ENCODE measurements at regions not wholly inside any gene's neighbourhood (a gene's known extent, or its start where the extent isn't known, plus 50 kb on each side); places are given as distances from the start of the nearest gene placed in this dataset.
"Not testable (repeated sequence)": the region's sequence is repeated elsewhere in the genome, so short reads cannot be mapped to it uniquely, and the experiment has no call there.

DNA sequence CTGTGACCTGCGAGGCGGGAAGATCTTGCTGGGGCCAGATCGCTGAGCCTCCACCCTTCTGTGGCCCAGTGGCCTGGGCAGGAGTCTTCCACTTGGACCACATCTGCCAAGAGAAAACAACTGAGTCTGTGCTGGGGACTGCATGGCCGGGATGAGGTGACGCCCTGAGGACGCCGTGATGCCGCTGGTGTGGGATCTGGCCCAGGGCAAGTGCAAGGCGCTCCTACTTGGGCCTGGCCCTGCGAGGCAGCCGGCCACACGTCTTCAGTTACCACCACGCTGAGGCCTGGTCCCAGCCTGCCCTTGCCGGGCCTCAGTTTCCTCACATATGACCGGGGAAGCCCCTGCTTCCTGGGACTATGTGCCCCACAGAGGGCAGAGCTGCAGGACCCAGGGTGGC is 133.4 kb downstream of the SLC25A46 start:
- TF ChIP-seq, protein P1, sequence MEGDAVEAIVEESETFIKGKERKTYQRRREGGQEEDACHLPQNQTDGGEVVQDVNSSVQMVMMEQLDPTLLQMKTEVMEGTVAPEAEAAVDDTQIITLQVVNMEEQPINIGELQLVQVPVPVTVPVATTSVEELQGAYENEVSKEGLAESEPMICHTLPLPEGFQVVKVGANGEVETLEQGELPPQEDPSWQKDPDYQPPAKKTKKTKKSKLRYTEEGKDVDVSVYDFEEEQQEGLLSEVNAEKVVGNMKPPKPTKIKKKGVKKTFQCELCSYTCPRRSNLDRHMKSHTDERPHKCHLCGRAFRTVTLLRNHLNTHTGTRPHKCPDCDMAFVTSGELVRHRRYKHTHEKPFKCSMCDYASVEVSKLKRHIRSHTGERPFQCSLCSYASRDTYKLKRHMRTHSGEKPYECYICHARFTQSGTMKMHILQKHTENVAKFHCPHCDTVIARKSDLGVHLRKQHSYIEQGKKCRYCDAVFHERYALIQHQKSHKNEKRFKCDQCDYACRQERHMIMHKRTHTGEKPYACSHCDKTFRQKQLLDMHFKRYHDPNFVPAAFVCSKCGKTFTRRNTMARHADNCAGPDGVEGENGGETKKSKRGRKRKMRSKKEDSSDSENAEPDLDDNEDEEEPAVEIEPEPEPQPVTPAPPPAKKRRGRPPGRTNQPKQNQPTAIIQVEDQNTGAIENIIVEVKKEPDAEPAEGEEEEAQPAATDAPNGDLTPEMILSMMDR (IDR thresholded peaks at IDR 0.05; ENCODE audit: low read depth, low read length), result no peak
- TF ChIP-seq, protein P2, sequence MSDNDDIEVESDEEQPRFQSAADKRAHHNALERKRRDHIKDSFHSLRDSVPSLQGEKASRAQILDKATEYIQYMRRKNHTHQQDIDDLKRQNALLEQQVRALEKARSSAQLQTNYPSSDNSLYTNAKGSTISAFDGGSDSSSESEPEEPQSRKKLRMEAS (IDR thresholded peaks at IDR 0.05; ENCODE audit: low read depth, low read length), result no peak
- no peak for TF ChIP-seq POLR2A (IDR thresholded peaks at IDR 0.05; ENCODE audit: extremely low read depth, insufficient read length)
- TF ChIP-seq MYC (IDR thresholded peaks at IDR 0.05; ENCODE audit: low read depth, low read length), result no peak
- DNase-seq (ENCODE audit: low read depth), result no peak
- no peak overlapping the region for H3K4me3 ChIP-seq (ENCODE audit: low read depth, low read length)

DNA sequence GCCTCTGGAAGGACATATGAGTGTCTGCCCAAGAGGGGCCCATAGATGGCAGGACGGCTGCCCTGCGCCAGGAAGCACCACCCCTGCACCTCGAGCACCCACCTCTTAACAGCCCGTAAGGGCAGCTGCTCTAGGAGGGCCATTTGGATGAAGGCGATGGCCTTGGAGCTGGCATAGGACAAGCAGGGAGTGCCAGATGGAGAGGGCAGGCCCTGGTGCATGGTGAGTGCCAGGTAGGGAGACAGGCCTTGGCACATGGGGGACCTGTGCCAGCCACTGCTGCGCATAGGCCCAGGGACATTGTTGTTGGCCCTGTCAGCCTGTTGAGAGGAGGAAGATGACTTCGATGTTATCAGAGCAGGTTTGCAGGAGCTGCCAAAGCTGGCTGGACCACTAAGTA is 134.2 kb downstream of the SLC25A46 start:
- no peak overlapping the region for H3K4me3 ChIP-seq (ENCODE audit: low read depth, low read length)
- TF ChIP-seq, protein P1 (IDR thresholded peaks at IDR 0.05; ENCODE audit: low read depth, low read length), result no peak
- TF ChIP-seq, protein P2 (IDR thresholded peaks at IDR 0.05; ENCODE audit: low read depth, low read length), result no peak
- TF ChIP-seq MYC (IDR thresholded peaks at IDR 0.05; ENCODE audit: low read depth, low read length), result no peak
- no peak for DNase-seq (ENCODE audit: low read depth)

DNA sequence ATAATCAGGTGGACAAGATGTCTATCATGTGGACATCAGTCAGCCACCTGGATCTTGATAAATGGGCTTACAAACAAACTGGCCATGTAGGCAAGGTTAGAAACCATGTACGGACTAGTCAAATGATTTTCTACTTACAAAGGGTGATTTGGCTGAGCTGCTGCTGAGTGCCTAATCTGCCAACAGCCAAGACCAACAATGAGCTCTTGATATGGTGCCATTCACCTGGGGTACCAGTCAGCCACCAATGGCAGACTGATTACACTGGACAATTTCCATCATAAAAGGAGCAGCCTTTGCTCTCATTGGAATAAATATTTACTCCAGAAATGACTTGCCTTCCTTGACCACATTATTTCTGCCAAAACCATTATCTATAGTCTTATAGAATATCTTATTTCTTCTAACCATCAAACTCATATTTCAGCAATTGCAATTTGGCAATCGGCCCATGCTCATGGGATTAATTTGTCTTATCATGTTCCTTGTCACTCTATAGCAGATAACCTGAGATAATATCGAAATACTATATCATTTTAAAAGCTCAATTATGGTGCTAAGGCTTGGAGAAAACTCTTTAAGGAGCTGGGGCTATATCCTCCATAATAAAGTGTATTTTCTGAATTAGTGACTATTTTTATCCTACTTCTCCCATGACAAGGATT is 135.1 kb downstream of the SLC25A46 start:
- no peak for DNase-seq (ENCODE audit: low read depth)
- no peak overlapping the region for H3K4me3 ChIP-seq (ENCODE audit: low read depth, low read length)
- TF ChIP-seq, protein P1 (IDR thresholded peaks at IDR 0.05; ENCODE audit: low read depth, low read length), result no peak
- no peak for TF ChIP-seq POLR2A (IDR thresholded peaks at IDR 0.05; ENCODE audit: extremely low read depth, insufficient read length)
- TF ChIP-seq, protein P2 (IDR thresholded peaks at IDR 0.05; ENCODE audit: low read depth, low read length), result no peak
- no peak for TF ChIP-seq MYC (IDR thresholded peaks at IDR 0.05; ENCODE audit: low read depth, low read length)

DNA sequence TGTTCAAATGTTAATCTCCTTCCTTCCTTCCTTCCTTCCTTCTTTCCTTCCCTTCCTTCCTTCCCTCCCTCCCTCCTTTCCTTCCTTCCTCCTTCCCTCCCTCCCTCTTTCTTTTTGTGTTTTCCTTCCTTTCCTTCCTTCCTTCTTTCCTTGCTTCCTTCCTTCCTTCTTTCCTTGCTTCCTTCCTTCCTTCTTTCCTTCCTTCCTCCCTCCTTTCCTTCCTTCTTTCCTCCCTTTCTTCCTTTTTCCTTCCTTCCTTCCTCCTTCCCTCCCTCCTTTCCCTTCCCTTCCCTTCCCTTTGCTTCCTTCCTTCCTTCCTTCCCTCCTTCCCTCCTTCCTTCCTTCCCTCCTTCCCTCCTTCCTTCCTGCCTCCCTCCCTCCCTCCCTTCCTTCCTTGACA is 136.3 kb downstream of the SLC25A46 start:
- H3K4me3 ChIP-seq (ENCODE audit: low read depth, low read length); DNase-seq (ENCODE audit: low read depth): not testable (repeated sequence)

DNA sequence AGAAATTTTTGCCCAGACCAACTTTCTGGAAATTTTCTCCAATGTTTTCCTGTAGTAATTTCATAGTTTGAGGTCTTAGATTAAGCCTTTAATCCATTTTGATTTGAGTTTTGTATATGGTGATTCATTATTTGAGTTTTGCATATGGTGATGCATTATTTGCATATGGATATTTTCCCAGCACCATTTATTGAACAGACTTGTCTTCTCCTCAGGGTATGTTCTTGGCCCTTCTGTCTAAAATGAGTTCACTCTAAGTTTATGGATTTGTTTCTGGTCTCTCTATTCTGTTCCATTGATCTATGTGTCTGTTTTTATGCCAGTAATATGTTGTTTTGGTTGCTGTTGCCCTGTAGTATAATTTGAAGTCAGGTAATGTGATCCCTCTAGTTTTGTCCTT is 139.3 kb downstream of the SLC25A46 start:
- no peak for TF ChIP-seq MYC (IDR thresholded peaks at IDR 0.05; ENCODE audit: low read depth, low read length)
- TF ChIP-seq, protein P2 (IDR thresholded peaks at IDR 0.05; ENCODE audit: low read depth, low read length), result no peak
- TF ChIP-seq POLR2A (IDR thresholded peaks at IDR 0.05; ENCODE audit: extremely low read depth, insufficient read length), result no peak
- TF ChIP-seq, protein P1 (IDR thresholded peaks at IDR 0.05; ENCODE audit: low read depth, low read length), result no peak
- DNase-seq (ENCODE audit: low read depth), result no peak
- H3K4me3 ChIP-seq (ENCODE audit: low read depth, low read length), result no peak overlapping the region

DNA sequence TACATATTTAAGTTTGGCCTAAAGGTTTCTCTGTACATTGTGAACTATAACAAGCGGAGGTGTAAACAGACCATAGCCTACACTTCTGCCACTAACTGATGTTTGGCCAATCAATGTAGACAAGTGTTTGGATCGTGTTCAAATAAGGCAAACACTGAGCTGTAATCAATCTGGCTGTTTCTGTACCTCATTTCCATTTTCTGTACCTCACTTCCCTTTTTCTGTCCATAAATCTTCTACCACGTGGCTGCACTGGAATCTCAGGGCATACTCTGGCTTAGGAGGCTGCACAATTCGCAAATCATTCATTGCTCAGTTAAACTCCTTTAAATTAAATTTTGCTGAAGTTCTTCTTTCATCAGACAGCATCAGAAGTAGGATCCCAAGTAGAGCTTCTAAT is 140.9 kb downstream of the SLC25A46 start:
- TF ChIP-seq POLR2A (IDR thresholded peaks at IDR 0.05; ENCODE audit: extremely low read depth, insufficient read length) (no peak), MYC (IDR thresholded peaks at IDR 0.05; ENCODE audit: low read depth, low read length) (no peak)
- TF ChIP-seq, protein P1 (IDR thresholded peaks at IDR 0.05; ENCODE audit: low read depth, low read length), result no peak
- TF ChIP-seq, protein P2 (IDR thresholded peaks at IDR 0.05; ENCODE audit: low read depth, low read length), result no peak
- no peak overlapping the region for H3K4me3 ChIP-seq (ENCODE audit: low read depth, low read length)
- DNase-seq (ENCODE audit: low read depth), result peak; percentile 2

Data from NB4 (cell line).